IMR-90 (cell line): ENCODE measurements at regions not wholly inside any gene's neighbourhood (a gene's known extent, or its start where the extent isn't known, plus 50 kb on each side); places are given as distances from the start of the nearest gene placed in this dataset.

Experiments
- ATAC-seq: fragments of 200-7000 bp; cut with Tn5 transposase; 2 replicates; pipeline ENCODE4 v1.9.1; 2020; ENCODE audit warnings: low read depth, mild to moderate bottlenecking, moderate library complexity
- BruUV-seq: library from RNA; stranded (reverse); fragments of 400-500 nt; replicated peaks from 2 replicates; lab custom pipeline; 2021; lab: Mats Ljungman, UMichigan
- CTCF ChIA-PET: fragments of 300-600 bp; formaldehyde crosslinking; extraction: SDS; loops from one replicate; lab custom pipeline; 2021; ENCODE audit warnings: antibody characterized with exemption; lab: Yijun Ruan, JAX
- POLR2A ChIA-PET: fragments of 300-600 bp; sonication (Branson Sonifier 250); formaldehyde crosslinking; loops from one replicate; lab custom pipeline; 2022; ENCODE audit warnings: antibody characterized with exemption; ENCODE audit not compliant: unreplicated experiment; lab: Charles Lee
- DNase-seq: peaks from one replicate; pipeline ENCODE4 v3.0.0; 2013
- H2AFZ ChIP-seq: replicated peaks from 2 replicates; pipeline ENCODE3; 2013; ENCODE audit warnings: low read length, mild to moderate bottlenecking; ENCODE audit not compliant: poor library complexity
- H2AK5ac ChIP-seq: 2 replicates; pipeline ENCODE4 v1.6.1; 2013; ENCODE audit warnings: low read depth, low read length, inconsistent platforms
- H2AK9ac ChIP-seq: replicated peaks from 2 replicates; pipeline ENCODE3; 2013; ENCODE audit warnings: mild to moderate bottlenecking, low read depth, low read length, moderate library complexity; ENCODE audit not compliant: poor library complexity
- H2BK120ac ChIP-seq: 2 replicates; pipeline ENCODE4 v1.6.1; 2013; ENCODE audit warnings: low read depth, low read length, inconsistent platforms
- H2BK15ac ChIP-seq: 3 replicates; pipeline ENCODE4 v1.6.1; 2013; ENCODE audit warnings: low read depth, low read length, inconsistent platforms
- H2BK20ac ChIP-seq: 2 replicates; pipeline ENCODE4 v1.6.1; 2013; ENCODE audit warnings: low read depth, mild to moderate bottlenecking, inconsistent platforms, low read length, moderate library complexity
- H2BK5ac ChIP-seq: 2 replicates; pipeline ENCODE4 v1.6.1; 2013; ENCODE audit warnings: mild to moderate bottlenecking, low read depth, low read length, inconsistent platforms; ENCODE audit not compliant: poor library complexity, severe bottlenecking
- H3K14ac ChIP-seq: replicated peaks from 2 replicates; pipeline ENCODE4 v1.6.1; 2013; ENCODE audit warnings: low read depth, low read length, inconsistent platforms
- H3K18ac ChIP-seq: 2 replicates; pipeline ENCODE4 v1.6.1; 2013; ENCODE audit warnings: low read depth, low read length, control low read depth
- H3K23ac ChIP-seq: 2 replicates; pipeline ENCODE4 v1.6.1; 2013; ENCODE audit warnings: low read depth, low read length, inconsistent platforms
- H3K27ac ChIP-seq: 2 replicates; pipeline ENCODE4 v1.5.1; 2013; ENCODE audit warnings: mild to moderate bottlenecking, control low read depth, low read length; ENCODE audit not compliant: insufficient read depth
- H3K27me3 ChIP-seq: 2 replicates; pipeline ENCODE4 v1.6.1; 2013; ENCODE audit warnings: low read length; ENCODE audit not compliant: control insufficient read depth, insufficient read depth
- H3K36me3 ChIP-seq: 2 replicates; pipeline ENCODE4 v1.6.1; 2013; ENCODE audit warnings: low read length, mixed read lengths; ENCODE audit not compliant: control insufficient read depth, insufficient read depth
- H3K4ac ChIP-seq: 2 replicates; pipeline ENCODE4 v1.6.1; 2013; ENCODE audit warnings: low read depth, low read length, inconsistent platforms
- H3K4me1 ChIP-seq: 2 replicates; pipeline ENCODE4 v1.6.1; 2013; ENCODE audit warnings: low read length, mixed read lengths; ENCODE audit not compliant: control insufficient read depth, insufficient read depth
- H3K4me2 ChIP-seq: 2 replicates; pipeline ENCODE4 v1.6.1; 2013; ENCODE audit warnings: low read depth, mild to moderate bottlenecking, control low read depth, low read length, moderate library complexity
- H3K4me3 ChIP-seq: 2 replicates; pipeline ENCODE4 v1.5.1; 2013; ENCODE audit warnings: low read depth, mild to moderate bottlenecking, control low read depth, low read length, moderate library complexity; ENCODE audit not compliant: insufficient read depth
- H3K56ac ChIP-seq: 2 replicates; pipeline ENCODE4 v1.6.1; 2013; ENCODE audit warnings: low read length, inconsistent platforms; ENCODE audit not compliant: insufficient read depth; ENCODE audit errors: extremely low read depth
- H3K79me1 ChIP-seq, 2 experiments: 2 replicates each; pipeline ENCODE4 v1.6.1; 2013; ENCODE audit warnings: low read length in 2 of 2, inconsistent platforms in 1 of 2, low read depth in 1 of 2
- H3K9ac ChIP-seq: 2 replicates; pipeline ENCODE4 v1.6.1; 2013; ENCODE audit warnings: low read depth, low read length, control low read depth
- H3K9me1 ChIP-seq: 2 replicates; pipeline ENCODE4 v1.6.1; 2013; ENCODE audit warnings: low read length, inconsistent platforms; ENCODE audit not compliant: insufficient read depth
- H3K9me3 ChIP-seq: 2 replicates; pipeline ENCODE4 v1.6.1; 2013; ENCODE audit warnings: low read length; ENCODE audit not compliant: control insufficient read depth, insufficient read depth
- H4K20me1 ChIP-seq: 2 replicates; pipeline ENCODE4 v1.6.1; 2013; ENCODE audit warnings: low read length, inconsistent platforms; ENCODE audit not compliant: insufficient read depth
- H4K5ac ChIP-seq: 2 replicates; pipeline ENCODE4 v1.6.1; 2013; ENCODE audit warnings: mild to moderate bottlenecking, low read depth, low read length, control low read depth
- H4K8ac ChIP-seq, 2 experiments: 2 replicates each; pipeline ENCODE4 v1.6.1; 2013; ENCODE audit warnings: low read depth in 2 of 2, low read length in 2 of 2, control low read depth in 1 of 2, inconsistent platforms in 1 of 2
- H4K91ac ChIP-seq: 2 replicates; pipeline ENCODE4 v1.6.1; 2013; ENCODE audit warnings: low read depth, low read length, inconsistent platforms; ENCODE audit not compliant: insufficient read depth
- CEBPB ChIP-seq: IDR thresholded peaks from 2 replicates; pipeline ENCODE4 v1.6.1; 2012; ENCODE audit warnings: low read depth, low read length, improper control_type of control experiment
- CTCF ChIP-seq: conservative IDR thresholded peaks from 2 replicates; pipeline ENCODE4 v1.5.1; 2012; ENCODE audit warnings: mild to moderate bottlenecking, low read depth, low read length, improper control_type of control experiment
- FOS ChIP-seq: fragments of 150-350 bp; IDR thresholded peaks from 2 replicates; pipeline ENCODE4 v1.6.1; 2016; ENCODE audit warnings: low read depth, low read length
- MAFK ChIP-seq: IDR thresholded peaks from 2 replicates; pipeline ENCODE4 v1.6.1; 2012; ENCODE audit warnings: low read depth, low read length, improper control_type of control experiment
- NFE2L2 ChIP-seq: fragments of 150-350 bp; IDR thresholded peaks from 2 replicates; pipeline ENCODE4 v1.6.1; 2016; ENCODE audit warnings: low read depth, mild to moderate bottlenecking, low read length
- POLR2A ChIP-seq: IDR thresholded peaks from 2 replicates; pipeline ENCODE4 v1.6.1; 2012; ENCODE audit warnings: mild to moderate bottlenecking, low read depth, low read length
- RAD21 ChIP-seq: IDR thresholded peaks from 2 replicates; pipeline ENCODE4 v1.6.1; 2012; ENCODE audit warnings: low read length, improper control_type of control experiment
- RCOR1 ChIP-seq: IDR thresholded peaks from 2 replicates; pipeline ENCODE4 v1.6.1; 2012; ENCODE audit warnings: mild to moderate bottlenecking, low read length, improper control_type of control experiment; ENCODE audit not compliant: insufficient replicate concordance
- RFX5 ChIP-seq: IDR thresholded peaks from 2 replicates; pipeline ENCODE4 v1.8.0; 2012; ENCODE audit warnings: low read depth, mild to moderate bottlenecking, low read length, moderate library complexity
- SMC3 ChIP-seq: fragments of 150-350 bp; IDR thresholded peaks from 2 replicates; pipeline ENCODE4 v1.6.1; 2016; ENCODE audit warnings: low read depth, mild to moderate bottlenecking, antibody characterized with exemption, low read length, moderate library complexity
- USF2 ChIP-seq: fragments of 150-350 bp; IDR thresholded peaks from 2 replicates; pipeline ENCODE4 v1.6.1; 2017; ENCODE audit warnings: mild to moderate bottlenecking, antibody characterized with exemption, low read length, low read depth
- WGBS, 2 experiments: methylation state at CpG; one replicate each; pipeline versions ENCODE4 v1.1.5 to v1.1.7; 2013; ENCODE audit warnings: missing lambda C conversion rate in 2 of 2; ENCODE audit not compliant: insufficient read length in 1 of 2; ENCODE audit errors: extremely low coverage in 2 of 2; 5-methylcytosine and 5-hydroxymethylcytosine counted together
- dilution Hi-C: fragments of 300-500 bp; cut with HindIII; formaldehyde crosslinking; loops from one replicate; pipeline ENCODE4 v1.14.3; 2018; ENCODE audit warnings: low sequenced_read_pairs; ENCODE audit not compliant: unreplicated experiment
- in situ Hi-C: fragments of 300-500 bp; cut with MboI; formaldehyde crosslinking; loops from 3 replicates; pipeline ENCODE4 v1.14.3; 2019; ENCODE audit warnings: low sequenced_read_pairs, inconsistent platforms, mixed read lengths
- intact Hi-C: fragments of 100-400 bp; cut with micrococcal nuclease; formaldehyde crosslinking; loops from 2 replicates; pipeline ENCODE4 v1.10.0; 2022

GRCh38 chr5:107806705-107807104 is 136.0 kb upstream of the EFNA5 start:
- Histone ChIP-seq H3K4ac (no peak overlapping the region), H3K4me1 (peaks cover 4% of the 10 kb centered on the region; the same call in 1 of the 2 replicates), H3K9me1 (no peaks in the 10 kb centered on the region), H2AFZ (no peak overlapping the region), H4K91ac (no peak overlapping the region), H4K20me1 (no peaks in the 10 kb centered on the region), H3K9me3 (no peaks in the 10 kb centered on the region), H3K18ac (no peak overlapping the region), H3K79me1 (no peaks in the 10 kb centered on the region), H3K4me3 (no peak overlapping the region), H2AK9ac (no peak overlapping the region), H2BK120ac (no peak overlapping the region), H3K56ac (no peak overlapping the region), H3K27me3 (peaks cover 5% of the 10 kb centered on the region), H3K4me2 (no peak overlapping the region), H2BK15ac (no peak overlapping the region), H4K8ac (no peak overlapping the region), H3K27ac (no peak overlapping the region), H4K5ac (no peak overlapping the region), H3K36me3 (no peaks in the 10 kb centered on the region), H3K9ac (no peak overlapping the region), H2AK5ac (no peak overlapping the region), H3K23ac (no peak overlapping the region), H3K14ac (no peak overlapping the region), H2BK20ac (no peak overlapping the region), H2BK5ac (no peak overlapping the region)
- TF ChIP-seq FOS: peak; percentile 75
- TF ChIP-seq CTCF: no peak
- TF ChIP-seq CEBPB: peak; percentile 14; the same call in 1 of the 2 replicates
- TF ChIP-seq MAFK: no peak
- no peak for TF ChIP-seq RFX5
- TF ChIP-seq RCOR1: no peak
- no peak for TF ChIP-seq SMC3
- no peak for TF ChIP-seq POLR2A
- no peak for TF ChIP-seq NFE2L2
- no peak for TF ChIP-seq RAD21
- TF ChIP-seq USF2: no peak
- intact Hi-C loops (no loop called here), dilution Hi-C loops (no loop called here), in situ Hi-C loops (no loop called here)
- POLR2A ChIA-PET: no interaction called here
- no CpG with 5 or more reads among the region's 1 CpG for WGBS, 2 experiments
- ATAC-seq: peak; percentile 53
- BruUV-seq: no TSS peak
- CTCF ChIA-PET: no interaction called here
- DNase-seq: peak; percentile 80
